GOT3 (cell line): ENCODE measurements at regions not wholly inside any gene's neighbourhood (a gene's known extent, or its start where the extent isn't known, plus 50 kb on each side); places are given as distances from the start of the nearest gene placed in this dataset.

Experiments
- DNase-seq: peaks from one replicate; lab custom pipeline; 2025; ENCODE audit warnings: mixed read lengths; lab: John Stamatoyannopoulos, UW

- no peak for DNase-seq
Observed at GRCh38 chr11:109864151-109864661, 229.0 kb upstream of the ZC3H12C start.

DNA sequence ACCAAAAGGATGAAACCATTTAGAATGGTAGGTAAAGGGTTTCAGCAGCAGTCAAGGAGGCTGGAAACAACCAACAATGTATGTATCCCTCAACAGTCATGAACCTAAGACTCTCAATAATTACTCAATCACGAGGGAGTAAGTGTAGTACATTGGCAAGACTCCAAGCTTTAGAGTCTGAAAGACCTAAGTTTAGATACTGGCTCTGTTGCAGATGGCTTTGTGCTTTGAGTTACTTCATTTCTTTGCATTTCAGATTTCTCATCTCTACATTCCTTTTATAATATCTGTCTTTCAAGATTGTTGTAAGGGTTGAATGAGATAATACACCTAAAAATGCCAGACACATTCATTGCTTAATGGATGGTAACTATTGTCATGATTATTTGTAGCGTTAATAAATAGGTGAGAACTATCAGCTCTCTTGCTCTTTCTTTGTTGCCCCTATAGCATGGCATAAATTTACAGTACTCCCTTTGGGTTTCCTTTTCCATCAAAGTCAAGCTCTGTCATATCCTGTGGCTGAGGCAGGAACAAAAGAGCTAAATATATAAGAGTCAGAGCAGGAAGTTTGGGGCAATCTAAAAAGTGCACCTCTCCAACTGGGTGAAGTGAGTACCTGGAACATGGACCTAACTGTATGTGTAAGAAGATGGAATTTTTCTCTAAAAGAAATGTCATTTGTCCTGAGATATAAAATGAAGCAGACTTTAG lies 228.2 kb upstream of the ZC3H12C start:
- DNase-seq = no peak

DNA sequence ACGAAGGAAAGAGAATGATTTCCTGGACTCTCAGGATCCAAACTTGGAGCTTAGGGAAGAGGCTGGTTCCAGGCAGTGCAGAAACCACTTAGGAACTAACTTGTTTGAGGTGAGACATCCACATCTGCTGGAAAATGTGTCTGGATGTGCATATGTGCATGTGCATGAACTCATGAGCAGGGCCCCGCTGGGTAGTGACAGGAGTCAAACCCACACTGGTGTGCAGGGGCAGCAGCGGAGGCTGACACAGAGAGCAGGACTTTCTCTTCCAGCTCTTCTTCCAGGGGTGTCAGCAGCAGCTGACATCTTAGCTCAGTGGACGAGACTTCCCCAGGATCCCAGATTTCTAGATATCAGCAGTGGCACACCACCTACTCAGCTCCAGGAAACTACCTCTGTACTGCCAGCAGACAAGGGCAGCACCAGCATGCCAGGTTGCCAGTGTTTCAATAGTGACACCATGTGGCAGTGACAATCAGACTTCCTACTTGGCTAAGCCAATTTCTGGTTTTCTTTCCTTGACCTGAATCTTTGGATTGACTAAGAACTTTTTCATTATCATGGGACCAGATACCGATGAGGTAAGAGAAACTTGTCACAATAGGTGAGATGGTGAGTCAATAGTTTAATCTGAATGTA lies 227.5 kb upstream of the ZC3H12C start:
- no peak for DNase-seq

- DNase-seq = no peak
Observed at GRCh38 chr11:109867784-109868183, 225.4 kb upstream of the ZC3H12C start.

DNA sequence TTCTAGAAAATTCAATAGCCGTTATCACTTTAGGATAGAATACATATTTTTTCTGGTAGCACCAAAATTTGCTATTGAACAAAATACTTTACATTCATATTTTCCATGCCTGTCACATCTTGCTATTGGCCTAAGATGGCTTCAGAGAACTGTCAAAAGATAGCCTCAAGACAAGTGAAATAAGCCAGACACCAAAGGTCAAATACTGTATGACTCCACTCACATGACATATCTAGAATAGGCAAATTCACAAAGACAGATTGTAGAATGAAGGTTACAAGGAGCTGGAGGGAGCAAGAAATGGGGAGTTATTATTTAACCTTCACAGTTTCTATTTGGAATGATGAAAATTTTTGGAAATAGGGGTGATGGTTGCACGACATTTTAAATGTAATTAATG lies 223.7 kb upstream of the ZC3H12C start:
- DNase-seq = no peak

GRCh38 chr11:109870297-109870696 lies 222.9 kb upstream of the ZC3H12C start:
- DNase-seq = no peak

GRCh38 chr11:109877043-109877442 lies 216.1 kb upstream of the ZC3H12C start:
- DNase-seq = no peak

GRCh38 chr11:109884501-109884900 lies 208.7 kb upstream of the ZC3H12C start:
- DNase-seq = no peak

DNA sequence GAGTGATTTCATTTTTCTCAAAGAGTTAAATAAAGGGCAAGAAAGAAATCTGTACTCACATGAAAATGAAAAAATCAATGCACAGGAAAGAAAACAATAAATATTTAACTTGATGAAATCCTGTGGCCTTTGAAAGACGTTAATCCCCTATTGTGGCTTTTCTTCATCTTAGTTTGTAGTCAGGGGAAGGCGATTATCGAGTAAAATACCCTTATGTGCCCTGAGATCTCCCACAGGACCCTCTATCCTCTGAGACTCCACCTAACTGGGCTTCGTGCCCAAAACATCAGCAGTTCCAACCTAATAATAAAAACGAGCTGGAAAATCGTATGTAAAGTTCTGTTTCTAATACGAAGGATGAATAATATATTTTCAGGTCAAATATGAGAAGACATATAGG lies 208.2 kb upstream of the ZC3H12C start:
- DNase-seq = no peak

GRCh38 chr11:109892321-109892794 lies 200.8 kb upstream of the ZC3H12C start:
- DNase-seq = no peak

DNA sequence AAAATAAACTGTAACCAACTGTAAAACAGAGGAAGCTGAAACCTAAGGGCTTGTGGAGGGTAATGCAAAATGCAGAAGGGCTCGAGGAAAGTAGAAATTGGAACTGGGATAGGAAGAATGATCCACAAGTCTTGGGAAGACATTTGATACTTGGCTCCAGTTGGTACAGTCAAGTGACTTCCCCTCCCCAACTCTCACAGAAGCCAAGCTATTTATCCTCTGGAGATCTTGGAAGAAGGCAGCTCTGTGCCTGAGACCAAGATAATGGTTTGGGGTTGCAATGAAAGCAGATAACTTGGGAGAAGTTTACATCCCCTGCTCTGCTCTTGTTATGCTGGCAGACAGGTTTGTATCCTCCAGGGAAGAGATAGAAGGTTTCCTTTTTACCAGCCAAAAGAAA lies 198.9 kb upstream of the ZC3H12C start:
- DNase-seq = no peak

DNA sequence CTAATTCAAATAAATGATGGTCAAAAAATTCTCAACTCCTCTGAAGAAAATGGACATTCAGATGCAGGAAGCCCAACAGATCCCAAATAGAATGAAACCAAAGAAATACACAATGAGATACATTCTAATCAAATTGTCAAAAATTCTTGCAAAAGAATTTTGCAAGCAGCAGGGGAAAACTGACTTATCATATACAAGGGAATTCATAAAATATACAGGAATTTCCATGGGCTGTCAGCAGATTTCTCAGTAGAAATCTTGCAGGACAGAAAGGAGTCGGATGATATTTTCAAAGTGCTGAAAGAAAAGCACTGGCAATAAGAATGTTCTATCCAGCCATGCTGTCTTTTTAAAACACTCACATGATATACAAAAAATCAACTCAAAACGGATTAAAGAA lies 194.6 kb upstream of the ZC3H12C start:
- DNase-seq = no peak

GRCh38 chr11:109902764-109903433 lies 190.3 kb upstream of the ZC3H12C start:
- no peak for DNase-seq

GRCh38 chr11:109911488-109911887 lies 181.7 kb upstream of the ZC3H12C start:
- DNase-seq = no peak

DNA sequence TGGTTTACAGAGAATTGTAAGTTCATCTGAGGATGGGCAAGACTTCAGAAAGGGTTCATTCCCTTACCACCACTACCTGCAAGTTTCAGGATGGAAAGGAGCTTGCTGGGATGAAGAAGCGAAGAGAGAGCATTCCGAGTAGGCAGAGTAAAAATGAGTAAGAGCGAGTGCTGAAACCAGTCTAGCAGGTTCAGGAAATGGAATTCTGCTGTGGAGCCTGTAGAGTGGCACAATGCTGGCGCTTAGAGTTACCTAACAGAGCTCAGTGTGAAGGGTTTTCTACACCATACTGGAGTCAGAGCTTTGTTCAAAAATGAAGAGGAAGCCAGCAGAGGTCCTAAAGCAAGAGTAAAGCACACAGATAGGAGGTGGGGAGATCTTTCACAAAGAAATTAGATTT lies 179.2 kb upstream of the ZC3H12C start:
- DNase-seq = no peak

GRCh38 chr11:109914809-109915653 lies 178.2 kb upstream of the ZC3H12C start:
- DNase-seq = no peak

DNA sequence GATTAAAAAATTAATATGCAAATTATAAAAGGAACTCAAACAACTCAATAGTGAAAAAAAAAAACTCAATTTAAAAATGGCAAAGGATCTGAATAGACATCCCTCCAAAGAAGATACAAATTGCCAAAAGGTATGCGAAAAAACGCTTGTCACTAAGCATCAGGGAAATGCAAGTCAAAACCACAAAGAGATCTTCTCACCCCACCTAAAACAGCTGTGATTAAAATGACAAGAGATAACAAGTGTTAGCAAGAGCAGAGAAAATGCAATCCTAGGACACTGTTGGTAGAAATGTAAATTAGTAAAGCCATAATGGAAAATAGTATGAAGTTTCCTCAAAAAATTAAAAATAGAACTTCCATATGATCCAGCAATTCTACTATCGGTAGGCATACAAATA lies 166.3 kb upstream of the ZC3H12C start:
- DNase-seq = no peak

GRCh38 chr11:109929308-109929707 lies 163.9 kb upstream of the ZC3H12C start:
- no peak for DNase-seq

DNA sequence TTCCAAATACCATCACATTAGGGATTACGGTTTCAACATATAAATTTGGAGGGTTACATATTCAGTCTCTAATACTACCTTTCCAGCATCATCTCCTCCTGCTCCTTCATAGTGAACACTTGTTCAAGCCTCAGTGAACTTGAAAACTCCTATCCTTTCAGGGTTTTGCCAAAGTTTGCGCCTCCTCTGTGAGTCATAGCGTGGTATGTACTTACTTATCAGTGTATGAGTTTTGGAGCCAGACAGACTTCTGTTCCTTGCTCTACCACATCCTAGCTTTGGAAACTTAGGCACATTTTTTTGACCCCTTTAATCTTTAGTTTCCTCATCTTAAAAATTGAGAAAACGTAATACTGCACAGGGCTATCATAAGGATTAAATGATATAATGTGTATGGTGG lies 160.1 kb upstream of the ZC3H12C start:
- no peak for DNase-seq

DNA sequence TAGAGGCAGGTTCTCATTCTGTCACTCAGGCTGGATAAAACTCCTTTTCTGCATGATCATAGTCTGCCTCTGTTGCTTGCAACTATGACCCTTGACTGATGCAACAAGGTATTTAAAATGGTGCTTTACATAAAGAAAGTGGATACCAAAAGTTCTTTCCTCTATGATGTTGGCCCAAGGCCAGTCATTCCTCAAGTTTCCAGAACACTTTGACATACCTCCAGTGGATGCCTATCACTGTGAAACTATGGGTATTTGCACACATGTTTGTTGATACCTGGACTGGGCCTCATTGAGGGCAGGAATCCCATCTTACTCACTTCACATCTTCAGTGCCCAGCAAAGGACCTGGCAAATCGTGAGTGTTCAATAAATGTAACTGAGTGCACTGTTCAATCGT lies 159.0 kb upstream of the ZC3H12C start:
- no peak for DNase-seq

DNA sequence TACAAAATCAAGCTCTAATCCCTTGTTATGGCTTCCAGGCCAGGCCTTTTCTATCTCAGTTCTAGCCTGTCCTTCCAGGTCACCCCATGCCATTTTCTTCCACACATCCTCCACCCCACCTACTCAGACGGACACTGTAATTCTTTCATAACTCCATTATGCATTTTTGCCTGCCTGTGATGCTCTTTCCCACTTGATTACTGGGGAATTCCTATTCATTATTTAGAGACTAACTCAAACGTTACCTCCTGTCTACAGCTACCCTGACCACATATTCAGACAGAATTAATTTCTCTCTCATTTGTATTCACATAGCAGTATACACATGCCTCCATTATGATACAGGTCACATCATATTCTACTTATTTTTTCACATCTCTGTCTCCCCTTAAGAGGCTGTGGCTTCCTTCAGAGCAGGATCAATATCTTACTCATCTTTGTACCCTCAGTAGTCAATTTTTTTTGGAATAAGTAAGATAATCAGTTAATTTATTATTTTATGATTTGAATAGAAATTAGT lies 156.5 kb upstream of the ZC3H12C start:
- no peak for DNase-seq

GRCh38 chr11:109937968-109938367 lies 155.2 kb upstream of the ZC3H12C start:
- DNase-seq = no peak
